H9 (cell line): ENCODE measurements at regions not wholly inside any gene's neighbourhood (a gene's known extent, or its start where the extent isn't known, plus 50 kb on each side); places are given as distances from the start of the nearest gene placed in this dataset.

ENCODE experiments used
- DNase-seq: peaks from one replicate; pipeline ENCODE4 v3.0.0-alpha.2; 2017
- H2AFZ ChIP-seq: one replicate; pipeline ENCODE4 v1.6.1; 2013; ENCODE audit warnings: mild to moderate bottlenecking, low read length, control low read depth, moderate library complexity
- H2AK5ac ChIP-seq: 2 replicates; pipeline ENCODE4 v1.6.1; 2013; ENCODE audit warnings: low read length, control low read depth, mixed read lengths; ENCODE audit not compliant: insufficient read length
- H2BK120ac ChIP-seq: one replicate; pipeline ENCODE4 v1.6.1; 2013; ENCODE audit warnings: low read depth, mild to moderate bottlenecking, low read length, control low read depth, inconsistent platforms; ENCODE audit not compliant: poor library complexity, severe bottlenecking
- H2BK12ac ChIP-seq: 2 replicates; pipeline ENCODE4 v1.6.1; 2013; ENCODE audit warnings: low read length, control low read depth, mixed read lengths, low read depth; ENCODE audit not compliant: insufficient read length
- H2BK15ac ChIP-seq: 2 replicates; pipeline ENCODE4 v1.6.1; 2013; ENCODE audit warnings: low read depth, low read length, control low read depth
- H2BK20ac ChIP-seq: one replicate; pipeline ENCODE4 v1.6.1; 2013; ENCODE audit warnings: low read depth, mild to moderate bottlenecking, low read length, control low read depth, inconsistent platforms; ENCODE audit not compliant: poor library complexity, severe bottlenecking
- H2BK5ac ChIP-seq: 2 replicates; pipeline ENCODE4 v1.6.1; 2013; ENCODE audit warnings: low read length, control low read depth, mixed read lengths; ENCODE audit not compliant: insufficient read length
- H3K14ac ChIP-seq: 2 replicates; pipeline ENCODE4 v1.6.1; 2013; ENCODE audit warnings: low read length, control low read depth; ENCODE audit not compliant: insufficient read depth
- H3K18ac ChIP-seq: 2 replicates; pipeline ENCODE4 v1.6.1; 2013; ENCODE audit warnings: low read depth, mild to moderate bottlenecking, mixed read lengths, low read length, control low read depth; ENCODE audit not compliant: insufficient read length
- H3K23ac ChIP-seq: 2 replicates; pipeline ENCODE4 v1.6.1; 2013; ENCODE audit warnings: low read length, control low read depth, mixed read lengths, low read depth; ENCODE audit not compliant: insufficient read length
- H3K23me2 ChIP-seq: 2 replicates; pipeline ENCODE4 v1.6.1; 2013; ENCODE audit warnings: low read depth, mild to moderate bottlenecking, mixed read lengths, low read length, control low read depth; ENCODE audit not compliant: insufficient read length, poor library complexity, severe bottlenecking
- H3K27ac ChIP-seq: 2 replicates; pipeline ENCODE4 v1.5.1; 2013; ENCODE audit warnings: low read length, control low read depth, mixed read lengths, low read depth; ENCODE audit not compliant: insufficient read length
- H3K27me3 ChIP-seq: 2 replicates; pipeline ENCODE4 v1.6.1; 2013; ENCODE audit warnings: low read length, control low read depth, inconsistent platforms; ENCODE audit not compliant: insufficient read depth
- H3K4ac ChIP-seq: 2 replicates; pipeline ENCODE4 v1.6.1; 2013; ENCODE audit warnings: low read depth, mild to moderate bottlenecking, control low read depth, inconsistent platforms, low read length, moderate library complexity
- H3K4me1 ChIP-seq: 2 replicates; pipeline ENCODE4 v1.6.1; 2013; ENCODE audit warnings: low read length, control low read depth, inconsistent platforms; ENCODE audit not compliant: insufficient read depth
- H3K4me2 ChIP-seq: 2 replicates; pipeline ENCODE4 v1.6.1; 2013; ENCODE audit warnings: low read length, control low read depth, mixed read lengths; ENCODE audit not compliant: insufficient read length, insufficient read depth
- H3K56ac ChIP-seq: 2 replicates; pipeline ENCODE4 v1.6.1; 2013; ENCODE audit warnings: low read depth, mild to moderate bottlenecking, mixed read lengths, low read length, control low read depth; ENCODE audit not compliant: insufficient read length
- H3K79me1 ChIP-seq: 2 replicates; pipeline ENCODE4 v1.6.1; 2013; ENCODE audit warnings: low read depth, mild to moderate bottlenecking, moderate library complexity, low read length, control low read depth, inconsistent platforms; ENCODE audit not compliant: insufficient read depth, poor library complexity, severe bottlenecking
- H3K79me2 ChIP-seq: 2 replicates; pipeline ENCODE4 v1.6.1; 2013; ENCODE audit warnings: low read length, control low read depth, inconsistent platforms; ENCODE audit not compliant: insufficient read depth
- H3K9ac ChIP-seq: 2 replicates; pipeline ENCODE4 v1.6.1; 2013; ENCODE audit warnings: low read length, control low read depth, mixed read lengths; ENCODE audit not compliant: insufficient read length; ENCODE audit errors: extremely low read depth
- H3K9me3 ChIP-seq: one replicate; pipeline ENCODE4 v1.6.1; 2013; ENCODE audit warnings: low read depth, low read length, inconsistent platforms; ENCODE audit not compliant: control insufficient read depth
- H3T11ph ChIP-seq: one replicate; pipeline ENCODE4 v1.6.1; 2013; ENCODE audit warnings: mild to moderate bottlenecking, low read length, control low read depth, inconsistent platforms
- H4K20me1 ChIP-seq: one replicate; pipeline ENCODE4 v1.6.1; 2013; ENCODE audit not compliant: control insufficient read depth, insufficient read length, insufficient read depth
- H4K5ac ChIP-seq: 2 replicates; pipeline ENCODE4 v1.6.1; 2013; ENCODE audit warnings: low read depth, mild to moderate bottlenecking, mixed read lengths, low read length, control low read depth; ENCODE audit not compliant: insufficient read length
- H4K8ac ChIP-seq: replicated peaks from 2 replicates; pipeline ENCODE4 v1.6.1; 2013; ENCODE audit warnings: low read length, control low read depth, mixed read lengths, low read depth; ENCODE audit not compliant: insufficient read length
- H4K91ac ChIP-seq: 2 replicates; pipeline ENCODE4 v1.6.1; 2013; ENCODE audit warnings: low read depth, mild to moderate bottlenecking, moderate library complexity, mixed read lengths, low read length, control low read depth; ENCODE audit not compliant: insufficient read length
- H3K27ac Mint-ChIP-seq, 3 experiments: 2 replicates in 2 of 3; 3 replicates in 1 of 3; pipeline ENCODE4 v1.8.0; 2020 to 2021; ENCODE audit warnings: mixed read lengths in 3 of 3, mild to moderate bottlenecking in 1 of 3, moderate library complexity in 1 of 3
- H3K27me3 Mint-ChIP-seq: 2 replicates; pipeline ENCODE4 v1.8.0; 2021; ENCODE audit warnings: low read depth, mild to moderate bottlenecking, moderate library complexity, mixed read lengths
- H3K36me3 Mint-ChIP-seq, 3 experiments: 2 replicates in 2 of 3; 3 replicates in 1 of 3; pipeline ENCODE4 v1.8.0; 2020 to 2021; ENCODE audit warnings: low read depth in 3 of 3, mixed read lengths in 3 of 3; ENCODE audit not compliant: insufficient read depth in 1 of 3
- H3K4me1 Mint-ChIP-seq, 2 experiments: 2 replicates each; pipeline ENCODE4 v1.8.0; 2020; ENCODE audit warnings: mixed read lengths in 2 of 2
- H3K4me3 Mint-ChIP-seq, 2 experiments: 2 replicates in 1 of 2; 3 replicates in 1 of 2; pipeline ENCODE4 v1.8.0; 2020 to 2021; ENCODE audit warnings: mild to moderate bottlenecking in 2 of 2, mixed read lengths in 2 of 2, moderate library complexity in 1 of 2
- H3K9me3 Mint-ChIP-seq, 2 experiments: 2 replicates in 1 of 2; 3 replicates in 1 of 2; pipeline ENCODE4 v1.8.0; 2020; ENCODE audit warnings: mild to moderate bottlenecking in 2 of 2, mixed read lengths in 2 of 2, moderate library complexity in 1 of 2
- CTCF ChIP-seq: fragments of 200-600 bp; sonication (generic); conservative IDR thresholded peaks from 3 replicates; pipeline ENCODE4 v1.8.0; 2021; ENCODE audit warnings: antibody characterized with exemption, mild to moderate bottlenecking
- WGBS: extraction: QIAGEN DNeasy Blood & Tissue Kit; methylation state at CpG from one replicate; pipeline ENCODE4 v1.1.7; 2013; ENCODE audit warnings: missing lambda C conversion rate, low lambda C conversion rate, mixed read lengths; ENCODE audit not compliant: insufficient read length; ENCODE audit errors: extremely low coverage; 5-methylcytosine and 5-hydroxymethylcytosine counted together

- H4K8ac ChIP-seq: no peak overlapping the region
- H3K23me2 ChIP-seq: no peaks in the 10 kb centered on the region
- H3K4me1 ChIP-seq: no peaks in the 10 kb centered on the region
- no peak for DNase-seq
- no peak overlapping the region for H4K5ac ChIP-seq
- Mint-ChIP-seq H3K27ac (no peak overlapping the region; a peak in 1 of 7 replicates), H3K36me3 (no peaks in the 10 kb centered on the region), H3K9me3 (no peaks in the 10 kb centered on the region; a peak in 1 of 5 replicates), H3K27me3 (peaks cover 43% of the 10 kb centered on the region), H3K4me1 (peaks cover 4 to 6% of the 10 kb centered on the region in 2 experiments; a peak in 3 of 4 replicates), H3K4me3 (no peak overlapping the region)
- no peak overlapping the region for H3K4ac ChIP-seq
- H3K79me1 ChIP-seq: no peaks in the 10 kb centered on the region
- no peak overlapping the region for H3K56ac ChIP-seq
- H3K79me2 ChIP-seq: no peaks in the 10 kb centered on the region
- no peaks in the 10 kb centered on the region for H3K9me3 ChIP-seq
- H4K20me1 ChIP-seq: no peaks in the 10 kb centered on the region
- no peak overlapping the region for H2AK5ac ChIP-seq
- no peak overlapping the region for H2BK20ac ChIP-seq
- H2BK5ac ChIP-seq: no peak overlapping the region
- no peak overlapping the region for H2BK15ac ChIP-seq
- H3K27ac ChIP-seq: no peak overlapping the region
- TF ChIP-seq CTCF: no peak
- no peak overlapping the region for H3K9ac ChIP-seq
- H3K14ac ChIP-seq: no peak overlapping the region
- no peak overlapping the region for H2BK12ac ChIP-seq
- H3K23ac ChIP-seq: no peak overlapping the region
- no peak overlapping the region for H2BK120ac ChIP-seq
- no peak overlapping the region for H3T11ph ChIP-seq
- no peak overlapping the region for H2AFZ ChIP-seq
- H3K4me2 ChIP-seq: no peak overlapping the region
- H3K27me3 ChIP-seq: no peaks in the 10 kb centered on the region
- no CpG with 5 or more reads among the region's 5 CpGs for WGBS
- no peak overlapping the region for H4K91ac ChIP-seq
- H3K18ac ChIP-seq: no peak overlapping the region
These were observed 236.9 kb downstream of the NSG2 start for GRCh38 chr5:174282391-174282790.
